Gastroesophageal sphincter (tissue), 2 donors: ENCODE measurements at regions not wholly inside any gene's neighbourhood (a gene's known extent, or its start where the extent isn't known, plus 50 kb on each side); places are given as distances from the start of the nearest gene placed in this dataset.

ENCODE experiments used
- EP300 ChIP-seq: sonication (generic); formaldehyde crosslinking; IDR thresholded peaks from one replicate; pipeline ENCODE4 v1.6.1; 2017; ENCODE audit warnings: antibody characterized with exemption, mild to moderate bottlenecking
- POLR2A ChIP-seq, 2 donors: fragments of 450-650 bp; IDR thresholded peaks; one replicate each; pipeline ENCODE4 v1.6.1; 2017; ENCODE audit warnings: antibody characterized with exemption in 2 of 2, mild to moderate bottlenecking in 2 of 2, moderate library complexity in 1 of 2

GRCh38 chr4:41429280-41429669 is 108.7 kb upstream of the LIMCH1 start:
- TF ChIP-seq POLR2A (IDR thresholded peaks at IDR 0.05) (no peak), EP300 (no peak)
